ENCODE measurements at regions not wholly inside any gene's neighbourhood (a gene's known extent, or its start where the extent isn't known, plus 50 kb on each side); places are given as distances from the start of the nearest gene placed in this dataset.

DNA sequence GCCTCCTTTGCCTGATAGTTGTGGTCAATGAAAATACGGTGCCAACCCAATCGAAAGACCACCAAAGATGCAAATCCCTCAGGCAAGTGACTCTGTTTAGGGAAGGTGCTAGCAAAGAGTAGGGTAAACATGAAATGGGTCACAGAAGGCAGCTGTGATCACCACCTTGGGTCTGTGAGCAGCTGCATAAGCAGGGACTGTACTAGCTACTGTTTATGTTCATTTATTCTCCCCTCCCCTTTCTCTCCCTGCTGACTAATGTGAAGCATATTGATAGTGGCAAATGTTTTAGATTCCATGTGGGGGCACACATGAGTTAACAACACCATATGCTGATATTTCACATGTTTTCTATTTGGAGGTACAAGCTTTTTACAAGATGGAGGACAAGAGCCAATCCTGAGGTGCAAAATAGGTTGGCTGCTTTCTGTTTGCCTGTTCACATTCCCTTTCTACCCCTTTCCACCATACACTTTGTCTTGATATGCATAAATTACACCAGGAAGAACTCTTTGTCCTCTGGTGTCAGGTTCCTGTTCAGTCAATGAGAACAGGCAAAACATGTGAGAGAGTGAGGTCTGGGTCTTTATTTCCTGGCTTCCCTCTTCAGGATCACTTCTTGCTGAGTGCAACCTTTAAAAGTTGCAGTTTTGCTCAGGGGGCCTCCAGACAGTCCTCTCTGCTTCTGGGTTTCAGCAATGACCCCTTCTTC, 71.1 kb downstream of the AVPR1A start:
- no peaks in the 10 kb centered on the region for H3K27me3 ChIP-seq
- TF ChIP-seq, protein P1, sequence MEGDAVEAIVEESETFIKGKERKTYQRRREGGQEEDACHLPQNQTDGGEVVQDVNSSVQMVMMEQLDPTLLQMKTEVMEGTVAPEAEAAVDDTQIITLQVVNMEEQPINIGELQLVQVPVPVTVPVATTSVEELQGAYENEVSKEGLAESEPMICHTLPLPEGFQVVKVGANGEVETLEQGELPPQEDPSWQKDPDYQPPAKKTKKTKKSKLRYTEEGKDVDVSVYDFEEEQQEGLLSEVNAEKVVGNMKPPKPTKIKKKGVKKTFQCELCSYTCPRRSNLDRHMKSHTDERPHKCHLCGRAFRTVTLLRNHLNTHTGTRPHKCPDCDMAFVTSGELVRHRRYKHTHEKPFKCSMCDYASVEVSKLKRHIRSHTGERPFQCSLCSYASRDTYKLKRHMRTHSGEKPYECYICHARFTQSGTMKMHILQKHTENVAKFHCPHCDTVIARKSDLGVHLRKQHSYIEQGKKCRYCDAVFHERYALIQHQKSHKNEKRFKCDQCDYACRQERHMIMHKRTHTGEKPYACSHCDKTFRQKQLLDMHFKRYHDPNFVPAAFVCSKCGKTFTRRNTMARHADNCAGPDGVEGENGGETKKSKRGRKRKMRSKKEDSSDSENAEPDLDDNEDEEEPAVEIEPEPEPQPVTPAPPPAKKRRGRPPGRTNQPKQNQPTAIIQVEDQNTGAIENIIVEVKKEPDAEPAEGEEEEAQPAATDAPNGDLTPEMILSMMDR (IDR thresholded peaks at IDR 0.05): no peak
- no peak overlapping the region for H3K27ac ChIP-seq
- H3K36me3 ChIP-seq: no peaks in the 10 kb centered on the region
- no peak overlapping the region for H3K4me3 ChIP-seq
- DNase-seq: no peak
- intact Hi-C loops (cut with DNase I; ENCODE audit: low total_unique reads): no loop called here
- no peaks in the 10 kb centered on the region for H3K9me3 ChIP-seq
- H3K4me1 ChIP-seq: no peaks in the 10 kb centered on the region

DNA sequence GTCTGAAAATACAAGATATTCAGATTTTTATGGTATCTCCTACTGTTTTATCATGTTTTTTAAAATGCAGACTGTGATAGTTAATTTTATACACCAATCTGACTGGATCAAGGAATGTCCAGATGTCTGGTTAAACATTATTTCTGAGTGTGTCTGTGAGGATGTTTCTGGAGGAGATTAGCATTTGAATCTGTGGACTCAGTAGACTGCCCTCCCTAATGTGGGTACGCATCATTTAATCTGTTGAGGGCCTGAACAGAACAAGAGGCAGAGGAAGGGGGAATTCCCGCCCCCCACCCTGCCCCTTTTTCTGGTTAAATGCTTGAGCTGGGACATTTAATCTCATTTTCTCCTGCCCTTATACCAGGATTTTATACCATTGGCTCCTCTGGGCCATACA, 72.1 kb downstream of the AVPR1A start:
- intact Hi-C loops (cut with DNase I; ENCODE audit: low total_unique reads): no loop called here
- Histone ChIP-seq H3K27me3 (no peaks in the 10 kb centered on the region), H3K36me3 (no peaks in the 10 kb centered on the region), H3K4me3 (no peak overlapping the region), H3K9me3 (no peaks in the 10 kb centered on the region), H3K27ac (no peak overlapping the region), H3K4me1 (no peaks in the 10 kb centered on the region)
- DNase-seq: no peak
- TF ChIP-seq, protein P1 (IDR thresholded peaks at IDR 0.05): no peak

DNA sequence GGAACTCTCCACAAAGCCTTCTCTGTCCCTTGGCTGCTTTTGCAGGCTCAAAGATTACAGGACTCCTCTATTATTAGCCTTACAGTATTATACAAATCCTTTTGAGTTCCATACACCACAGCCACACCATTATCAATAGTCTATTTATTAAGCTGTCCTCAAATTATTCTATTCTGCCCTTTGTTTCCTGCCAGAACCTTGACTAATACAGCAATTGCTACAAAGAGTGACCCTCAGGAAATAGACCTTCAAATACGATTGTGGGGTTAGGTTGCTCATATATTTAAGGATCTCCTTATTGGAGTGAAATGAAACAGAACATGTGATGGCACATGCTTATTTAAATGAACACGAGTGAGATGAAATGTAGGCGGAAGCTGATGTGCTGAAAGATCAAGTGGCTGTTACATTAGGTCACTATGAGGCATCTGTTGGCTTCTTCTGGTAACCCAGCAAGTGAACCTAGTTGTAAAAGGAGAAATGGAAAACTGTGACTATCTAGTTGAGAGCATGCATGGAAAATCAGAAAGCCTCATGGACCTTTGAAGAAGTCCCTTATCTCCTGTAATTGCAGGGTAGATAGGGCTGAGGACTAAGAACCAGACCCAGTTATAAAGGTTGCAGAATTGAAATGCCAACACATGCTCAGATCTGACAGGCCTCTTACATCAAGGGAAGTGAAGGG, 75.5 kb downstream of the AVPR1A start:
- Histone ChIP-seq H3K36me3 (no peaks in the 10 kb centered on the region), H3K9me3 (no peaks in the 10 kb centered on the region), H3K4me3 (no peak overlapping the region), H3K27ac (no peak overlapping the region), H3K27me3 (no peaks in the 10 kb centered on the region), H3K4me1 (no peaks in the 10 kb centered on the region)
- no peak for DNase-seq
- intact Hi-C loops (cut with DNase I; ENCODE audit: low total_unique reads): no loop called here
- TF ChIP-seq, protein P1 (IDR thresholded peaks at IDR 0.05): no peak

DNA sequence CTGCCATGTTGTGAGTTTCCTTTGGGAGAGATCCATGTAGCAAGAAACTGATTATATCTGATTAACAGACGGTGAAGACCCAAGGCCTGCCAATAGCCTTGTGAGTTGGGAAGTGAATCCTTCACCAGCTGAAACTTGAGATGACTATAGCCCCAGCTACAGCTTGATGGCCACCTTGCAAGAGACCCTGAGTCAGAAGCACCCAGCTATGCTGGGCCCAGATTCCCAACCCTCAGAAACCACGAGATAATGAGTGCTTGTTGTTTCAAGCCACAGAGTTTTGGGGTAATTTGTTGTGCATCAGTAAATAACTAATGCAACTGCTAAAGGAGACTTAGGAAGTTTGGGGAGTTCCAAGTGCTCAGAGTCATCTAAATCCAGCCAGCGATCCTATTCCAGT, 80.3 kb downstream of the AVPR1A start:
- Histone ChIP-seq H3K9me3 (no peaks in the 10 kb centered on the region), H3K27me3 (no peaks in the 10 kb centered on the region), H3K4me1 (no peaks in the 10 kb centered on the region), H3K36me3 (no peaks in the 10 kb centered on the region), H3K4me3 (no peak overlapping the region), H3K27ac (no peak overlapping the region)
- intact Hi-C loops (cut with DNase I; ENCODE audit: low total_unique reads): no loop called here
- TF ChIP-seq, protein P1 (IDR thresholded peaks at IDR 0.05): no peak
- no peak for DNase-seq

DNA sequence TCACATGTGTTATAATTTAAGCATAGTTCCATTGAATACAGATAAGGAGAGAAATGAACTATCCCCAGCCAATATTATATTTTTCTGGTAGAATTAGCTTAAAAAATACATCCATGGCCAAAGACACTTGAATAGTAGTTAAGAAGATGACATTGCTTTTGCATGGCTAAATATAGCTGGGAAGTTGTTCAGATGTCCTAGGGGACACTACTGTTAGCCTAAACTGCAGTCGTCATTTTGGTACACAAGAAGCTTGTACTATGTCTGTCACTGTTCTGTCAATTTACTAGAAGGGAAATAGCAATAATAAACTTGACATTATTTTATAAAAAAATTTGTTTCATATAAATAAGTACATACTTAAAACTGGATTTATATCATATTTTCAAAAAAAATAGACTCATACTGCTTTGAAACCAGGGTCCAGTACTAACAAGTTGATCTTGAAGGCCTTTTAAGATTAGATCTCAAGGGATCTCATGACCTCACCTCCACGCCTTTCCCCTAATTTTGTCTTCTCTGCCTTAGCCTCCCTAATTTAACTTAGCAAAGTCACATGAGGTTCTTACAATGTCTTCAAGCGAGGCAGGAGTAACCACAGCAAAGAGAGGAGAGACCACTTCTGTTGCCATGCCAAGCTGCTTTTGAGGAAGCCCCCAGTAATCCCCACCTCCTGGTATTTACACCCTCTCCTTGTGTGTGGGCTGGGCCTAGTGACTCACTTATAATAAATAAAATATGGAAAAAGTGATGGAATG, 81.0 kb downstream of the AVPR1A start:
- intact Hi-C loops (cut with DNase I; ENCODE audit: low total_unique reads): loop anchor here (10.0 kb wide), 1 partner anchor 265 kb away; no protein-coding TSS in a partner anchor
- no peaks in the 10 kb centered on the region for H3K4me1 ChIP-seq
- no peak overlapping the region for H3K4me3 ChIP-seq
- H3K27ac ChIP-seq: no peak overlapping the region
- H3K27me3 ChIP-seq: no peaks in the 10 kb centered on the region
- no peak for DNase-seq
- no peaks in the 10 kb centered on the region for H3K36me3 ChIP-seq
- TF ChIP-seq, protein P1 (IDR thresholded peaks at IDR 0.05): no peak
- no peaks in the 10 kb centered on the region for H3K9me3 ChIP-seq

Measured in tibial artery (tissue), 4 donors.